ENCODE measurements at regions not wholly inside any gene's neighbourhood (a gene's known extent, or its start where the extent isn't known, plus 50 kb on each side); places are given as distances from the start of the nearest gene placed in this dataset.

DNA sequence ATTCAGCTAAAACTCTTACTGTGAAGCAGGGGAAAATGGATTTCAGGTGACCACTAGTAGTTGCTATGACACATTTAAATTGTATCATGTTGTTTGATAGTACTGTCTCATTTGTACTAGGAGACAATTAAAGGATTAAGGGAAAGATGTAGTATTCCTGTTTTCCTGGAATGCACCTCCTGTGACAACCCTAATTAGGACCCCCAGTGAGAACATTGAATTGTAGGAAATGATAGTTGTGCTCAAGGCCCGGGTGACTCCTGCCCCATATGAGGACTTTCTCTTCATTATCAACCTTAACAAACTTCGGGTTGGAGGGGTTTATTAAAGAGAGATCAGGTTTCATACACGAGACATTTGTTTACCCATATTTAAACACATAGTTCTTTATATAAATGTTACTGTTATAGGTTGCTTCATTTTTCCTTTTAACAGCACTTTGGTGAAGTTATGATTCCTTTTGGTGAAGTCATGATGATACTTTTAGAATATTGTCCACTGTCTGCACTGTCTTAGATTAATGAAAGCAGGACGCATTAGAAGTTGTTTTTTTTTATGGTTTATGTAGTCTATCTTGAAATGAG, 392.6 kb upstream of the NAALADL2 start:
- no peaks in the 10 kb centered on the region for H3K9me2 ChIP-seq (replicated peaks; ENCODE audit: low read length)
- no peak for DNase-seq
- no peaks in the 10 kb centered on the region for H4K20me1 ChIP-seq (ENCODE audit: low read length)
- no peak for ATAC-seq
- no peak overlapping the region for H3K4me3 ChIP-seq (ENCODE audit: low read length)
- no peak overlapping the region for H3K27ac ChIP-seq (ENCODE audit: low read length)
- H3K9me3 ChIP-seq (ENCODE audit: low read length) = no peaks in the 10 kb centered on the region
- TF ChIP-seq EZH2 (IDR thresholded peaks at IDR 0.05; ENCODE audit: low read length, unreplicated experiment) (no peak), EZH2phosphoT487 (IDR thresholded peaks at IDR 0.05; ENCODE audit: borderline replicate concordance, low read length) (no peak), CTCF (conservative IDR thresholded peaks at IDR 0.05; ENCODE audit: low read depth, low read length) (no peak)
- no peaks in the 10 kb centered on the region for H3K36me3 ChIP-seq (ENCODE audit: low read depth, low read length)
- H3F3A ChIP-seq (ENCODE audit: low read length, unreplicated experiment) = no peaks in the 10 kb centered on the region
- no peaks in the 10 kb centered on the region for H3K27me3 ChIP-seq (ENCODE audit: low read length)
- H3K4me2 ChIP-seq (ENCODE audit: low read length) = no peak overlapping the region
- POLR2A ChIA-PET (ENCODE audit: unreplicated experiment) = no interaction called here
- H3K4me1 ChIP-seq (ENCODE audit: insufficient read depth, low read length) = no peaks in the 10 kb centered on the region
- BruUV-seq (replicated peaks) = no TSS peak
- H2AFZ ChIP-seq (ENCODE audit: low read length) = no peak overlapping the region
- CTCF ChIA-PET = no interaction called here
- intact Hi-C loops (cut with micrococcal nuclease) = no loop called here
- H3K9ac ChIP-seq (ENCODE audit: low read length) = no peak overlapping the region
- H3K79me2 ChIP-seq (ENCODE audit: low read length) = no peaks in the 10 kb centered on the region

GRCh38 chr3:174477491-174477890, 381.6 kb upstream of the NAALADL2 start:
- Histone ChIP-seq H3K27me3 (ENCODE audit: low read length) (no peaks in the 10 kb centered on the region), H3K79me2 (ENCODE audit: low read length) (no peaks in the 10 kb centered on the region), H3K4me2 (ENCODE audit: low read length) (no peak overlapping the region), H3K4me1 (ENCODE audit: insufficient read depth, low read length) (no peaks in the 10 kb centered on the region), H3K4me3 (ENCODE audit: low read length) (no peak overlapping the region), H3K36me3 (ENCODE audit: low read depth, low read length) (no peaks in the 10 kb centered on the region), H2AFZ (ENCODE audit: low read length) (no peak overlapping the region), H3K9me3 (ENCODE audit: low read length) (no peaks in the 10 kb centered on the region), H3K9ac (ENCODE audit: low read length) (no peak overlapping the region), H3K9me2 (replicated peaks; ENCODE audit: low read length) (no peaks in the 10 kb centered on the region), H3F3A (ENCODE audit: low read length, unreplicated experiment) (no peaks in the 10 kb centered on the region), H4K20me1 (ENCODE audit: low read length) (no peaks in the 10 kb centered on the region), H3K27ac (ENCODE audit: low read length) (no peak overlapping the region)
- DNase-seq (no peak), ATAC-seq (no peak)
- ChIA-PET CTCF (no interaction called here), POLR2A (ENCODE audit: unreplicated experiment) (no interaction called here)
- intact Hi-C loops (cut with micrococcal nuclease) = no loop called here
- TF ChIP-seq EZH2 (IDR thresholded peaks at IDR 0.05; ENCODE audit: low read length, unreplicated experiment) (no peak), EZH2phosphoT487 (IDR thresholded peaks at IDR 0.05; ENCODE audit: borderline replicate concordance, low read length) (no peak), CTCF (conservative IDR thresholded peaks at IDR 0.05; ENCODE audit: low read depth, low read length) (no peak)
- no TSS peak for BruUV-seq (replicated peaks)

DNA sequence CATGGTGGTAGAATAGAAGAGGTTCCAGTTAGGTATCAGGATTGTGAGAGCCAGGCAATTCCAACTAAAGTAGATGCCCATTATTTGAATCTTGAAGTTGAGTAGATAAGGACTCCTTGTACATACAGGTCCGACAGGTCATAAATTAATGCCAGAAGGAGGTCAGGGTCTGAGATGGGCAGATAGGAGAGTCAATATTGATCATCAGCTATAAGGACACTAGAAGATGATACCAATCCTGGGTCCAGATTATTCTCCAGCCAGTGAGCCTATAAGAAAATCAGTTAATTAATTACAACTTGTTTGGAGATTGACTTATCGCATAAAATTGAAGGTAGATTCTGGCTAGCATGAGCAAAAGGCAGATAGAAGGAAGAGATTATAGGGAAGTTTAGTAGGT, 378.4 kb upstream of the NAALADL2 start:
- no peak for TF ChIP-seq CTCF (conservative IDR thresholded peaks at IDR 0.05; ENCODE audit: low read depth, low read length)
- TF ChIP-seq EZH2phosphoT487 (IDR thresholded peaks at IDR 0.05; ENCODE audit: borderline replicate concordance, low read length) = no peak
- TF ChIP-seq EZH2 (IDR thresholded peaks at IDR 0.05; ENCODE audit: low read length, unreplicated experiment) = no peak

More for the DNA sequence above, 378.4 kb upstream of the NAALADL2 start:
- DNase-seq (no peak), ATAC-seq (no peak)
- Histone ChIP-seq H3F3A (ENCODE audit: low read length, unreplicated experiment) (no peaks in the 10 kb centered on the region), H3K36me3 (ENCODE audit: low read depth, low read length) (no peaks in the 10 kb centered on the region), H3K79me2 (ENCODE audit: low read length) (no peaks in the 10 kb centered on the region), H3K4me1 (ENCODE audit: insufficient read depth, low read length) (no peaks in the 10 kb centered on the region), H3K27me3 (ENCODE audit: low read length) (no peaks in the 10 kb centered on the region), H3K27ac (ENCODE audit: low read length) (no peak overlapping the region), H3K9me2 (replicated peaks; ENCODE audit: low read length) (no peaks in the 10 kb centered on the region), H3K4me2 (ENCODE audit: low read length) (no peak overlapping the region), H3K9ac (ENCODE audit: low read length) (no peak overlapping the region), H4K20me1 (ENCODE audit: low read length) (no peaks in the 10 kb centered on the region), H2AFZ (ENCODE audit: low read length) (no peak overlapping the region), H3K9me3 (ENCODE audit: low read length) (no peaks in the 10 kb centered on the region), H3K4me3 (ENCODE audit: low read length) (no peak overlapping the region)
- CTCF ChIA-PET = no interaction called here
- no TSS peak for BruUV-seq (replicated peaks)
- POLR2A ChIA-PET (ENCODE audit: unreplicated experiment) = no interaction called here
- intact Hi-C loops (cut with micrococcal nuclease) = no loop called here
